SK-N-SH (cell line): ENCODE measurements at regions not wholly inside any gene's neighbourhood (a gene's known extent, or its start where the extent isn't known, plus 50 kb on each side); places are given as distances from the start of the nearest gene placed in this dataset.

Experiments
- CTCF ChIA-PET: fragments of 300-600, 350-600 bp; formaldehyde crosslinking; extraction: SDS; loops from one replicate; lab custom pipeline; 2021; lab: Yijun Ruan, JAX
- POLR2A ChIA-PET: fragments of 350-600 bp; sonication (Branson Sonifier 250); formaldehyde crosslinking; extraction: SDS; loops from one replicate; lab custom pipeline; 2020; ENCODE audit warnings: antibody characterized with exemption, inconsistent platforms; lab: Yijun Ruan, JAX
- DNase-seq: peaks from one replicate; pipeline ENCODE4 v3.0.0; 2012
- H2AFZ ChIP-seq: fragments of 200-600 bp; sonication (generic); 2 replicates; pipeline ENCODE4 v1.8.1; 2016; ENCODE audit warnings: antibody characterized with exemption, mild to moderate bottlenecking, low read depth
- H3F3A ChIP-seq: fragments of 200-600 bp; sonication (generic); replicated peaks from 2 replicates; pipeline ENCODE3; 2016; ENCODE audit warnings: antibody characterized with exemption, mild to moderate bottlenecking; ENCODE audit not compliant: insufficient read depth
- H3K27ac ChIP-seq, 2 experiments: fragments of 200-500 bp in 1 of 2; fragments of 200-600 bp in 1 of 2; sonication (Bioruptor generic) in 1 of 2; sonication (generic), shearing (Covaris generic) in 1 of 2; 2 replicates each; pipeline versions ENCODE4 v1.5.1 to v1.6.1; 2014 to 2016; ENCODE audit warnings: low read depth in 2 of 2, inconsistent platforms in 1 of 2, low read length in 1 of 2, mild to moderate bottlenecking in 1 of 2, mixed read lengths in 1 of 2
- H3K27me3 ChIP-seq: fragments of 200-600 bp; sonication (generic), shearing (Covaris generic); 2 replicates; pipeline ENCODE4 v1.6.1; 2016; ENCODE audit warnings: mixed run types; ENCODE audit not compliant: insufficient read depth
- H3K36me3 ChIP-seq, 2 experiments: fragments of 200-500 bp in 1 of 2; fragments of 200-600 bp in 1 of 2; sonication (Bioruptor generic) in 1 of 2; sonication (generic) in 1 of 2; replicated peaks in 1 of 2; 2 replicates each; pipeline versions ENCODE3 to v1.5.1; 2014 to 2016; ENCODE audit warnings: low read length in 1 of 2, mild to moderate bottlenecking in 1 of 2; ENCODE audit not compliant: insufficient read depth in 2 of 2, control insufficient read depth in 1 of 2
- H3K4me1 ChIP-seq, 2 experiments: fragments of 200-500 bp in 1 of 2; fragments of 200-600 bp in 1 of 2; sonication (Bioruptor generic) in 1 of 2; sonication (generic), shearing (Covaris generic) in 1 of 2; 2 replicates each; pipeline versions ENCODE4 v1.5.1 to v1.6.1; 2014 to 2016; ENCODE audit warnings: low read depth in 1 of 2, low read length in 1 of 2, mixed run types in 1 of 2; ENCODE audit not compliant: insufficient read depth in 2 of 2, control insufficient read depth in 1 of 2
- H3K4me2 ChIP-seq: fragments of 200-600 bp; sonication (generic), shearing (Covaris generic); 2 replicates; pipeline ENCODE4 v1.6.1; 2017; ENCODE audit warnings: mixed run types
- H3K4me3 ChIP-seq, 2 experiments: fragments of 200-500 bp in 1 of 2; fragments of 200-600 bp in 1 of 2; sonication (Bioruptor generic) in 1 of 2; sonication (generic), shearing (Covaris generic) in 1 of 2; 2 replicates each; pipeline versions ENCODE4 v1.5.1 to v1.8.1; 2014 to 2016; ENCODE audit warnings: low read depth in 2 of 2, inconsistent platforms in 1 of 2, low read length in 1 of 2, mild to moderate bottlenecking in 1 of 2, mixed read lengths in 1 of 2, moderate library complexity in 1 of 2
- H3K79me2 ChIP-seq: fragments of 200-600 bp; sonication (generic); 2 replicates; pipeline ENCODE4 v1.8.1; 2017; ENCODE audit warnings: mild to moderate bottlenecking; ENCODE audit not compliant: insufficient read depth
- H3K9ac ChIP-seq: fragments of 200-600 bp; sonication (generic); 2 replicates; pipeline ENCODE4 v1.6.1; 2017; ENCODE audit warnings: mixed run types
- H3K9me2 ChIP-seq: fragments of 200-600 bp; sonication (generic); 2 replicates; pipeline ENCODE4 v1.6.1; 2017; ENCODE audit warnings: mixed run types
- H3K9me3 ChIP-seq: fragments of 200-600 bp; sonication (generic); 2 replicates; pipeline ENCODE4 v1.6.1; 2017; ENCODE audit warnings: mixed run types, mild to moderate bottlenecking, moderate library complexity
- H4K20me1 ChIP-seq: fragments of 200-600 bp; sonication (generic); 2 replicates; pipeline ENCODE4 v1.6.1; 2017; ENCODE audit warnings: mild to moderate bottlenecking, mixed run types; ENCODE audit not compliant: insufficient read depth
- EP300 ChIP-seq, 2 experiments: IDR thresholded peaks; 2 replicates each; pipeline versions ENCODE4 v1.4.0 to v1.6.1; 2012; ENCODE audit warnings: borderline replicate concordance in 1 of 2, low read depth in 1 of 2, low read length in 1 of 2
- EZH2phosphoT487 ChIP-seq: fragments of 200-600 bp; sonication (generic); IDR thresholded peaks from 2 replicates; pipeline ENCODE4 v1.6.1; 2017; ENCODE audit warnings: low read depth, mixed run types, mild to moderate bottlenecking, antibody characterized with exemption, moderate library complexity, borderline replicate concordance
- FOSL2 ChIP-seq: IDR thresholded peaks from 2 replicates; pipeline ENCODE4 v1.4.0; 2012; ENCODE audit warnings: low read depth, mild to moderate bottlenecking, moderate library complexity, borderline replicate concordance
- FOXJ3 ChIP-seq: sonication (generic); formaldehyde crosslinking; IDR thresholded peaks from 2 replicates; pipeline ENCODE4 v1.5.1; 2020; ENCODE audit warnings: mild to moderate bottlenecking, missing genetic modification reagents
- FOXM1 ChIP-seq: IDR thresholded peaks from 2 replicates; pipeline ENCODE4 v1.4.0; 2012; ENCODE audit warnings: low read depth, mild to moderate bottlenecking
- GABPA ChIP-seq: IDR thresholded peaks from 2 replicates; pipeline ENCODE4 v1.4.0; 2012; ENCODE audit warnings: low read depth, mild to moderate bottlenecking
- GATA2 ChIP-seq: sonication (generic); formaldehyde crosslinking; IDR thresholded peaks from 2 replicates; pipeline ENCODE4 v1.5.0; 2020; ENCODE audit warnings: mild to moderate bottlenecking, missing genetic modification reagents
- JUND ChIP-seq: IDR thresholded peaks from 2 replicates; pipeline ENCODE4 v1.4.0; 2012
- MAX ChIP-seq: IDR thresholded peaks from 2 replicates; pipeline ENCODE4 v1.4.0; 2012; ENCODE audit warnings: low read depth
- MEF2A ChIP-seq: IDR thresholded peaks from 2 replicates; pipeline ENCODE4 v1.4.0; 2012; ENCODE audit warnings: low read depth, borderline replicate concordance
- MXI1 ChIP-seq: IDR thresholded peaks from 2 replicates; pipeline ENCODE4 v1.6.1; 2012; ENCODE audit warnings: mild to moderate bottlenecking, low read depth, low read length, improper control_type of control experiment
- POLR2AphosphoS5 ChIP-seq: IDR thresholded peaks from 2 replicates; pipeline ENCODE4 v1.6.1; 2012; ENCODE audit warnings: low read depth, low read length
- RAD21 ChIP-seq: IDR thresholded peaks from 2 replicates; pipeline ENCODE4 v1.6.1; 2012; ENCODE audit warnings: mild to moderate bottlenecking, low read length
- RCOR1 ChIP-seq: fragments of 150-350 bp; IDR thresholded peaks from 2 replicates; pipeline ENCODE4 v1.6.1; 2017; ENCODE audit warnings: antibody characterized with exemption, low read length
- REST ChIP-seq: IDR thresholded peaks from 2 replicates; pipeline ENCODE4 v1.6.1; 2012; ENCODE audit warnings: mild to moderate bottlenecking, low read depth, low read length, moderate library complexity
- RFX5 ChIP-seq: IDR thresholded peaks from 2 replicates; pipeline ENCODE4 v1.6.1; 2012; ENCODE audit warnings: mild to moderate bottlenecking, improper control_type of control experiment, low read length
- RXRA ChIP-seq: IDR thresholded peaks from 2 replicates; pipeline ENCODE4 v1.4.0; 2012; ENCODE audit warnings: low read depth, mild to moderate bottlenecking, borderline replicate concordance
- SMC3 ChIP-seq: IDR thresholded peaks from 2 replicates; pipeline ENCODE4 v1.6.1; 2012; ENCODE audit warnings: low read depth, low read length, improper control_type of control experiment
- TCF12 ChIP-seq: IDR thresholded peaks from 2 replicates; pipeline ENCODE4 v1.4.0; 2012
- TEAD4 ChIP-seq: IDR thresholded peaks from 2 replicates; pipeline ENCODE4 v1.4.0; 2012; ENCODE audit warnings: mild to moderate bottlenecking, borderline replicate concordance; ENCODE audit not compliant: insufficient read depth
- USF1 ChIP-seq: IDR thresholded peaks from 2 replicates; pipeline ENCODE4 v1.4.0; 2012; ENCODE audit warnings: low read depth, borderline replicate concordance
- WGBS: methylation state at CpG from one replicate; pipeline ENCODE4 v1.1.6; 2017; ENCODE audit warnings: low lambda C conversion rate; 5-methylcytosine and 5-hydroxymethylcytosine counted together

DNA sequence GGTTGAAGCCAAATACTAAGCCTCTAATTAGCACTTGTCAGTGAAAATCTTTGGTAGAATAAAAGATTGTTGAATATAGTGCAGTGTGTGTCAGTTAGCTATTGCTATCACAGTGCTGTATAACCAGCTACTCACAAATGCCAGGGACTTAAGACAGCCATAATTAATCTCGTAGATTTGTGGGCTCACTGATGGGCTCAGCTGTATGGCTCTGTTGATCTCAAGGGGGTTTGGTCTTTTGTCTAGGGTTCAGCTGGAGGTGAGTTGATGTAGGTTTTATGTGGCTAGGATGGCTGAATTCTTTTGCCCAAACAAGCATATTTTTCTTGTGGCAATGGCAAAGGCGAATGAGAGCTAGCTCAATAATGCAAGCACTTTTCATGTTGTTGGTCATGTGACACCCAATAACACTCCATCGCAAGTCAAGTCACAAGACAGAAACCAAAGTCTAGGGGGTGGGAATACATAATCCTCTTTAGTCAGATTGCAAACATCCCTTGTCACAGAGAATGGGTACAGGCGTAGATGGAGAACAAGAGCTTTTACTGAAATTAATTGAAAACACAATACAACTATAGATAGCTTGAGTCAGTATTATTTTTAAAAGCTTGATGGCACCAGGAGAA is 121.7 kb upstream of the EDNRB start:
- Histone ChIP-seq H3K9ac (no peak overlapping the region), H3K27me3 (peaks cover 6% of the 10 kb centered on the region; the same call in 1 of the 2 replicates), H3K9me2 (peaks cover 3% of the 10 kb centered on the region; the same call in 1 of the 2 replicates), H2AFZ (no peak overlapping the region), H3K4me3 (no peak overlapping the region), H4K20me1 (no peaks in the 10 kb centered on the region), H3K27ac (no peak overlapping the region), H3K79me2 (no peaks in the 10 kb centered on the region), H3K36me3 (no peaks in the 10 kb centered on the region), H3K4me1 (no peaks in the 10 kb centered on the region), H3K4me2 (no peak overlapping the region), H3F3A (no peaks in the 10 kb centered on the region), H3K9me3 (no peaks in the 10 kb centered on the region)
- TF ChIP-seq RXRA (no peak), TEAD4 (no peak), FOXJ3 (CRISPR knock-in tag) (no peak), FOXM1 (no peak), GATA2 (CRISPR knock-in tag) (no peak), GABPA (no peak), POLR2AphosphoS5 (no peak), MXI1 (no peak), EZH2phosphoT487 (no peak), FOSL2 (no peak), RFX5 (no peak), JUND (no peak), MEF2A (no peak), TCF12 (no peak), MAX (no peak)
- DNase-seq: no peak
- ChIA-PET POLR2A (no interaction called here), CTCF (no interaction called here)
- 47% methylated on average over 4 of the region's 4 CpGs for WGBS

DNA sequence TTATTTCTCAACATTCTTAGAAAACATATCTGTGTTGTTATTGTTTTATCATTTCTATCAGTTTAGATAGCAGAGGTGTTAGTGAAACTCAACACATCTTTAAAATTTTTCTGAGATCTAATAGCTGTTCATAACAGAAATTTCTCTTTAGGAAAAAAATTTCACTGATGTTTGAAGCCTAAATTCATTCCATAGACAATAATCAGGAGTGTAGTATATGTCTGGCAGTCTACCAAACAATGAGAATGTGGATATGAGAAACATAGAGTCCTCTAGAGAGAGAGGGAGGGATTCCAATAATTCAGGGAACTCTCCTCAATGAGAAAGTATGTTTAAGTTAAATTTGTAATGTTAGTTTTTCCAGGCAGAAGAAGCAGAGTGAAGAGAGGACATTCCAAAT is 118.2 kb upstream of the EDNRB start:
- Histone ChIP-seq H3K4me1 (no peaks in the 10 kb centered on the region), H4K20me1 (no peaks in the 10 kb centered on the region), H3F3A (no peaks in the 10 kb centered on the region), H3K79me2 (no peaks in the 10 kb centered on the region), H3K27me3 (peaks cover 6% of the 10 kb centered on the region; the same call in 1 of the 2 replicates), H3K9me2 (0 out of 2 replicates have a peak, but pooled peaks cover 3% of the 10 kb centered on the region), H3K9me3 (no peaks in the 10 kb centered on the region), H2AFZ (no peak overlapping the region)
- CTCF ChIA-PET: no interaction called here
- no peak for DNase-seq
- POLR2A ChIA-PET: no interaction called here
- TF ChIP-seq RCOR1 (no peak), SMC3 (no peak), FOXM1 (no peak), MAX (no peak), USF1 (no peak), RAD21 (no peak), MEF2A (no peak), EP300 (IDR thresholded peaks at IDR 0.05; ENCODE audit: borderline replicate concordance in 1 of 2, low read depth in 1 of 2, low read length in 1 of 2) (no peak), GATA2 (CRISPR knock-in tag) (no peak), REST (no peak)
- TF ChIP-seq, all 33 proteins: peak for 0
- no peak overlapping the region for H3K27ac ChIP-seq
- H3K36me3 ChIP-seq: no peaks in the 10 kb centered on the region
- H3K4me3 ChIP-seq: no peak overlapping the region
- H3K4me2 ChIP-seq: no peak overlapping the region
- H3K9ac ChIP-seq: no peak overlapping the region
